HG03571 (cell line): ENCODE measurements at regions not wholly inside any gene's neighbourhood (a gene's known extent, or its start where the extent isn't known, plus 50 kb on each side); places are given as distances from the start of the nearest gene placed in this dataset.
"Not testable (repeated sequence)": the region's sequence is repeated elsewhere in the genome, so short reads cannot be mapped to it uniquely, and the experiment has no call there.

Experiments used
- ATAC-seq: cut with Tn5 transposase; IDR thresholded peaks from one replicate; pipeline ENCODE4 v1.9.1; 2021; ENCODE audit not compliant: unreplicated experiment

GRCh38 chr12:93235881-93236280, 141.8 kb upstream of the NUDT4 start:
- no peak for ATAC-seq

DNA sequence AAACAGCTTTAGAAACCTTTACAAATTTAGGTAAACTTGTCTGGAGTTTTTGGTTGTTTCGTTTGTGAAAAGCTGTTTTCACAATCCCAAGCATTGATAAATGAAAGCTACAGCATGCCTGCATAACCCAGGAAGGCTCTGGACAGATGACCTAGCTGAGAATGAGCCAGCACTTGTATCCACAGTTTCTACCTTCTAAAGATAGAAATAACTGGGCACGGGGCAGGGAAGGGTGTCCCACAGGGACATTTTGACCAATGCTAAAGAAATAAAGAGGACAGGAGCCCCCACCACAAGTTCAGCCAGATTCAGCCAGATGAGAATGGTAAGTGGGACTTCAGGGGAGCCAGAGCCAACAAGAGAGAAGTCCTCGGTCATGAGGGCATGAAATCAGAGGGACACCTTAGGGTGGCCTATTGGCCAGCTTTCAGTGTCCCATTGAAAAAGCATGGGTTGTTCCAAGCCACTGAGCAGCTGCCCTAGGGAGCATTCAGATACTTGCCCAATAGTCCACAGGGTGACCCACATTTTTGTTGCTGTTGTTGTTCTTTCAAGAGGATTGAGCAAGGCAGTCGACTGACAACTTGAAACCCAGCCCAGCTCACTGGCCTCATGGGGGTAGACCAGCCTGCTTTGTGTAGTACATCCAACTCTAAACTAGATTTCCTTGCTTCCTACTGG, 140.3 kb upstream of the NUDT4 start:
- ATAC-seq, result no peak

DNA sequence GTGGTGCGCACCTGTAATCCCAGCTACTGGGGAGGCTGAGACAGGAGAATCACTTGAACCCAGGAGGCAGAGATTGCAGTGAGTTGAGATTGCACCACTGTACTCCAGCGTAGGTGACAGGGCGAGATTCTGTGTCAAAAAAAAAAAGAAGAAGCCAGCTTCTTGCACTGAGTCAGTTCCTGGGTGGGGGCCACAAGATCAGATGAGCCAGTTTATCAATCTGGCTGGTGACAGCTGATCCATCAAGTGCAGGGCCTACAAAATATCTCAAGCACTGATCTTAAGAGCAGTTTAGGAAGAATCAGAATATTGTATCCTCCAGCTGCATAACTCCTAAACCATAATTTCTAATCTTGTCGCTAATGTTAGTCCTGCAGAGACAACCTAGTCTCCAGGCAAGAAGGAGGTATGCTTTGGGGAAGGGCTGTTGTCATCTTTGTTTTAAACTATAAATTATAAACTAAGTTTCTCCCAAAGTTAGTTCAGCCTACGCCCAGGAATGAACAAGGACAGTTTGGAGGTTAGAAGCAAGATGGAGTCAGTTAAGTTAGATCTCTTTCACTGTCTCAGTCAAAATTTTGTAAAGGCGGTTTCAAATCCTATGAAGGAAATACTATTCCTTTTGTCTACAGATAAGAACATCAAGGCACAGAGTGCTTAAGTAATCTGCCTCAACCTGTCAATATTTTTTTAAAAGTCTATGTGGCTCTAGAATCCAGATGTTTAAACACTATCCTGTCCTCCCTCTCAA, 139.0 kb upstream of the NUDT4 start:
- ATAC-seq, result not testable (repeated sequence)

DNA sequence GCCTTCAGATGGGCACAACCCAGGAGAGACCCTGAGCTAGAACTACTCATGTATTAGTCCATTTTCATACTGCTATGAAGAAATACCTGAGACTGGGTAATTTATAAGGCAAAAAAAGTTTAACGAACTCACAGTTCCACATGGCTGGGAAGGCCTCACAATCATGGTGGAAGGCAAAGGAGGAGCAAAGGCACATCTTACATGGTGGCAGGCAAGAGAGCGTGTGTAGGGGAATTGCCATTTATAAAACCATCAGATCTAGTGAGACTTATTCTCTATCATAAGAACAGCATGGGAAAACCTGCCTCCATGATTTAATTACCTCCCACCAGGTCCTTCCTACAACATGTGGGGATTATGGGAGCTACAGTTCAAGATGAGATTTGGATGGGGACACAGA, 137.9 kb upstream of the NUDT4 start:
- ATAC-seq, result not testable (repeated sequence)

- ATAC-seq, result no peak
Measured at GRCh38 chr12:93242154-93242972, 135.4 kb upstream of the NUDT4 start.

GRCh38 chr12:93243382-93243688, 134.4 kb upstream of the NUDT4 start:
- ATAC-seq, result no peak

DNA sequence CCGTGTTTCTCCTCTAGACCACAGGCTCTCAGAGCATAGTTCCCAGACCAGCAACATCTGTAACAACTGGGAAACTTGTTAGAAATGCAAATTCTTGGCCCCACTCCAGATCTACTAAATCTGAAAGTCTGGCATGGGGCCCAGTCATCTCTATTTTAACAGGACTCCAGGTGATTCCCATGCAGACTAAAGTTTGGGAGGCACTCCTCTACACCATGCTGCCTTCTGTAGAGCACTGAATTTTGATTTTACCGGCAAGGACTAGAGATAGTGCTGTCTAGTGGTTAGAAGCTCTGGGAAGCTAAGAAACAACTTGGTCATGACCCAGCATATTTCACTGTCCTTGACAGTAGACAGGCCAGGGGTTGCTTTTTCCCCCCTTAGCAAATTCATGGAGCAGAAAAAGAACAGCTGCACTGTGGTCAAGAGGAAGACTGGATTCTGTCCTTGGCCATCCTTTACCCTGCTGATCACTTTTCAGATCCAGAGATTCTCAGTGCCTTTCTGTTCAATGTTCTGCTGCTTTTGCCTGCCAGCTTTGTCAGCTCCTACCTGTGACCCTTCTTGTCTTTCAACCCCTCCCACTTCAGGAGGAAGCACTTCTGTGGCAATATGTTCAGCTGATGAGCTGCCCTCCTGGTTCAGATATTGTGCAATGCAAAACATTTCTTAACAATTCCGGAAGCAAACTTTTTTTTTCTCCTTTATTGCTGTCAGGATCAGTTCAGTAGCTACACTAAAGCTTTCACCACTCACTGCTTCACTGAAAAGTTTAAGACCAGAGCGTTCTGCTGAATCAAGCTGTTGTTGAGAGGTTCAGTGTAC, 133.8 kb upstream of the NUDT4 start:
- ATAC-seq, result no peak

- no peak for ATAC-seq
Measured at GRCh38 chr12:93244514-93245077, 133.1 kb upstream of the NUDT4 start.

- peak; percentile 73 for ATAC-seq
Measured at GRCh38 chr12:93245543-93245942, 132.2 kb upstream of the NUDT4 start.

GRCh38 chr12:93247313-93247991, 130.3 kb upstream of the NUDT4 start:
- no peak for ATAC-seq

- ATAC-seq, result no peak
Measured at GRCh38 chr12:93252221-93252620, 125.5 kb upstream of the NUDT4 start.

DNA sequence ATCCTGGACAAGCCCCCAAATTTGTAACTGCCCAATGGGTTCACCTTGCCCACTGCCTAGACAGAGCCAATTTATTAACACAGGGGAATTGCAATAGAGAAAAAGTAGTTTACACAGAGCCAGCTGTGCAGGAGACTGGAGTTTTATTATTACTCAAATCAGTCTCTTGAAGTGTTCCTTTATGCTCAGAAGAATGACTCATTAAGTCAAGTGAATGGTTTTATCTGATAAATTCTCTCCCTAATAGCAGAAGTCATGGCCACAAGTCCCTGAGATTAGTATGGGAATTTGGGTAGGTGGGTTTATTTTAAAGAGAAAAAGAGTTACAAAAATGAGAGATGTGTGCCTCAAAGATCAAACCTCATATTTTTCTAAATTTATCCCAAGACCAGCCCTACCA, 122.8 kb upstream of the NUDT4 start:
- no peak for ATAC-seq

- ATAC-seq, result no peak
Measured at GRCh38 chr12:93256256-93256969, 121.3 kb upstream of the NUDT4 start.

DNA sequence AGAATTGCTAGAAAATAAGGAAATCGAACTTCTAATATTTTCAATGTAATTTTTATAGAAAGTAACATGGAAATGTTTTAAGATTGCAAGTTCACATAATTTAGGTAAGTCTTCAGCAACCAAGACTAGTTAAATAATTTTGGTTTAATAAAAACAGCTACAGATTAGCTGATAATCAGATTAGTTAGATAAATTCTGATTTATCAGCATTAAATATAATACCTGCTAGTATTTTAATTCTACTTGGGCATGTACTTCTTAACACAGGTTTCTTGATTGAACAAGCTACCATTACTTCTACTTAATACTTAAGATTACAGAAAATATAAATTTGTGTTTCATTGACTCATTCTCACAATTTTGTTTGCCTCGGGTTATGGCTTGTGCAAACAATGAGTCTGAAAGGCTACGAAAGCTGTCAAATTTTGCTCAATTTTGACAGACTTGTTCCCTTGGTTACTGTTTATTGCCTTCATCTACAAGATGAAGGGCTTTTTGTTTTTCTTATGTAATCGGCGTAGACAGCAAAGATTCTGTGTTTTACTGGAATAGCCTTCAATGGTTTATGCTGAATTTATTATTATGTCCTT, 116.1 kb upstream of the NUDT4 start:
- ATAC-seq, result no peak

DNA sequence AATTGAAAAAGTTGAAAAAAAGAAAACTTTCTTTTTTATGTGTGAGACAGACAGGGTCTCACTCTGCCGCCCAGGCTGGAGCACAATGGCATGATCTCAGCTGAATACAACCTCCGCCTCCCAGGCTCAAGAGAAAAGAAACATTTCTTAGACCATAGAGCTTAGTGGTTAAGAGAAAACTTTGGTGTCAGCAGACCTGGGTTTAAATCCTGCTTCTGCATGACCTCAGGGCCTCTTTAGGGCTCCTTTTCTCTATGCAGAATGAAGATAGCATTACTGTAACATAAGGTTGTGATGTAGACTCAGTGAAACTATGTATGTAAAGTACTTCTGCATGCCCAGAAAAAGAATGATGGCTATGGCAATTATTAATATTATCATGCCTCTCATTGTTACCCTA, 104.7 kb upstream of the NUDT4 start:
- no peak for ATAC-seq

DNA sequence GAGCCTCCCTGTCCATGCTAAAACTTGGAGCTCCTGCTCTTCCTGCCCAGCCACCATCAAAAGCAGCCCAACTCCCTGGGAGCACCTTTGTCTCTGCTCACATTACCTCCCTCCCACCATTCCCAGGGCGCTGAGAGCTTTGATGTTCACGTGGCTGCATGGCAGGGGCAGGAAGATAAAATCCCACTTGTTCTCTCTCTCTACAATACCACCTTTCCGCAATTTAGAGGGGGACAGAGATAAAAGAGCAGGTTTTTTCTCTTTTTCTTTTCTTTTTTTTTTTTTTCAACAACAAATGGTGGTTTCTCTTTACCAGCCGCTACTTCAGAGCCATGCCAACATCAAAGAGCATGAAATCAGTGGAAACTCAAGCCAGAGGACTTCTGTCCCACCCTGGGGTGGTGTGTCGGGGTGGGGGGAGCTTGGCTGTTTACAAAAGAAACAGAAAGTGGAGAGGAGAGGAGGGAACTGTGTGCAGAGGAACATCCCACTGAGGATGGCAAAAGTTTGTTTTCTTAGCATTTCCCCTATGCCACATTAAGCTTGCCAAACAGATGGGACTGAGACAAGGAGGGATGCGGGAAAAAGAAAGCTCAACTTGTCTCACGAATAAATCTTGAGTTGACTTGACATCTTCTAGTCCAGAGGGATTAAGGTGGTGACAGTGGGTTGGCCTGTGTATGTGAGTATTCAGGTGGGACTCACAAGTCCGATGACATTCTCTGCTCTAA, 103.7 kb upstream of the NUDT4 start:
- no peak for ATAC-seq

DNA sequence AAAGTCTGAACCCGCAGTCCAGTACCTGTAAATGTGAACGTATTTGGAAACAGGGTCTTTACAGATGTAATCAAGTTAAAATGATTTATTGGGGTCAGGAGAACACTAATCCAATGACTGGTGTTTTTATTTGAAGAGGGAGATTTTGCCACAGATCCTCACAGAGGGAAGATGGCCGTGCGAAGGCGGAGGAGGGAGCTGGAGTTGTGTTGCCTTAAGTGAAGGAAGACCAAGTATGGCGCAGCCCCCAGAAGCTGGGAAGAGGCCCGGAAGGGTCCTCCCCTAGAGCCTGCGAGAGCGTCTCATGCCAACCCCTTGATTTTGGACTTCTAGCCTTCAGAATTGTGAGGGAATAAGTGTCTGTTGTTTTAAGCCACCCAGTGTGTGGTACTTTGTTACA, 102.8 kb upstream of the NUDT4 start:
- no peak for ATAC-seq

DNA sequence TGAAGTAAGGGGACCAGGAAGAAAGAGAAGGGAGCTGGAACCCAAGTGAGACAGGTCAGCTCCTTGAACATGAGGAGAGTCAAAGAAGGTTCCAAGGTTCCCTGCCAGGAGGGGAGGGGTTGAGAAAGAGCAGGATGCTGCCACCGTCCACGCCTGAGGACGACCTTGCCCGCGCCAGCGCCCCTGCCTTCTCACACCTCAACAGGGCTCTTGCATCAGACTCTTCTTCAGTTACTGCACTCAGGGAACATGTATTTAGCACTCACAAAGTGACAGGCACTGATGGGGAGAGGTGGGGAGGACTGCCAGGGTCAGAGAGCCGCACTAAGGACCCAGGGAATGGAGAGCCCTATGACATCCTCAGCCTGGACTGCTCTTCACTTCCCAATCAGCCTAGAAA, 102.1 kb upstream of the NUDT4 start:
- ATAC-seq, result no peak
